ENCODE measurements at regions not wholly inside any gene's neighbourhood (a gene's known extent, or its start where the extent isn't known, plus 50 kb on each side); places are given as distances from the start of the nearest gene placed in this dataset.

GRCh38 chr5:103474677-103475076, 87.9 kb downstream of the NUDT12 start:
- TF ChIP-seq POLR2A (IDR thresholded peaks at IDR 0.05; ENCODE audit: low read length): no peak
- no peak for TF ChIP-seq GATA1 (IDR thresholded peaks at IDR 0.05; ENCODE audit: low read depth, low read length)
